IMR-90 (cell line): ENCODE measurements at regions not wholly inside any gene's neighbourhood (a gene's known extent, or its start where the extent isn't known, plus 50 kb on each side); places are given as distances from the start of the nearest gene placed in this dataset.

Source experiments
- CEBPB ChIP-seq: IDR thresholded peaks from 2 replicates; pipeline ENCODE4 v1.6.1; 2012; ENCODE audit warnings: low read depth, low read length, improper control_type of control experiment
- FOS ChIP-seq: fragments of 150-350 bp; IDR thresholded peaks from 2 replicates; pipeline ENCODE4 v1.6.1; 2016; ENCODE audit warnings: low read depth, low read length
- MAFK ChIP-seq: IDR thresholded peaks from 2 replicates; pipeline ENCODE4 v1.6.1; 2012; ENCODE audit warnings: low read depth, low read length, improper control_type of control experiment
- MXI1 ChIP-seq: IDR thresholded peaks from 2 replicates; pipeline ENCODE4 v1.6.1; 2012; ENCODE audit warnings: low read depth, mild to moderate bottlenecking, low read length, moderate library complexity, borderline replicate concordance
- NFE2L2 ChIP-seq: fragments of 150-350 bp; IDR thresholded peaks from 2 replicates; pipeline ENCODE4 v1.6.1; 2016; ENCODE audit warnings: low read depth, mild to moderate bottlenecking, low read length
- POLR2A ChIP-seq: IDR thresholded peaks from 2 replicates; pipeline ENCODE4 v1.6.1; 2012; ENCODE audit warnings: mild to moderate bottlenecking, low read depth, low read length
- RAD21 ChIP-seq: IDR thresholded peaks from 2 replicates; pipeline ENCODE4 v1.6.1; 2012; ENCODE audit warnings: low read length, improper control_type of control experiment
- RFX5 ChIP-seq: IDR thresholded peaks from 2 replicates; pipeline ENCODE4 v1.8.0; 2012; ENCODE audit warnings: low read depth, mild to moderate bottlenecking, low read length, moderate library complexity
- SMC3 ChIP-seq: fragments of 150-350 bp; IDR thresholded peaks from 2 replicates; pipeline ENCODE4 v1.6.1; 2016; ENCODE audit warnings: low read depth, mild to moderate bottlenecking, antibody characterized with exemption, low read length, moderate library complexity
- TF ChIP-seq, protein P1 (sequence below): conservative IDR thresholded peaks from 2 replicates; pipeline ENCODE4 v1.5.1; 2012; ENCODE audit warnings: mild to moderate bottlenecking, low read depth, low read length, improper control_type of control experiment
- TF ChIP-seq, protein P2 (sequence below): fragments of 150-350 bp; IDR thresholded peaks from 2 replicates; pipeline ENCODE4 v1.6.1; 2017; ENCODE audit warnings: mild to moderate bottlenecking, antibody characterized with exemption, low read length, low read depth

DNA sequence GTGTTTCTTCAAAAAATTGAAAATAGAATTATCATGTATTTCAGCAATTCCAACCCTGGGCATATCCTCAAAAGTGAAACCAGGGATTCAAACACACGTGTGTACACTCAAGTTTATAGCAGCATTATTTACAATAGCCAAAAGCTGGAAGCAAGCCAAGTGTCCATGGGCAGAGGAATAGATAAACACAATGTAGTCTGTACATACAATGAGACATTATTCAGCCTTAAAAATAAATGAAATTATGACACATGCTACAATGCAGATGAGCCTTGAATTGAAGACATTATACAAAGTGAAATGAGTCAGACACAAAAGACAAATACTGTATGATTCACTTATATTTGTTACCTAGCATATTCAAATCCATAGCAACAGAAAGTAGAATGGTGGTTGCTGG is 853.4 kb downstream of the STIM2 start:
- TF ChIP-seq CEBPB, result no peak
- no peak for TF ChIP-seq MAFK
- TF ChIP-seq RAD21, result no peak
- TF ChIP-seq, protein P1, sequence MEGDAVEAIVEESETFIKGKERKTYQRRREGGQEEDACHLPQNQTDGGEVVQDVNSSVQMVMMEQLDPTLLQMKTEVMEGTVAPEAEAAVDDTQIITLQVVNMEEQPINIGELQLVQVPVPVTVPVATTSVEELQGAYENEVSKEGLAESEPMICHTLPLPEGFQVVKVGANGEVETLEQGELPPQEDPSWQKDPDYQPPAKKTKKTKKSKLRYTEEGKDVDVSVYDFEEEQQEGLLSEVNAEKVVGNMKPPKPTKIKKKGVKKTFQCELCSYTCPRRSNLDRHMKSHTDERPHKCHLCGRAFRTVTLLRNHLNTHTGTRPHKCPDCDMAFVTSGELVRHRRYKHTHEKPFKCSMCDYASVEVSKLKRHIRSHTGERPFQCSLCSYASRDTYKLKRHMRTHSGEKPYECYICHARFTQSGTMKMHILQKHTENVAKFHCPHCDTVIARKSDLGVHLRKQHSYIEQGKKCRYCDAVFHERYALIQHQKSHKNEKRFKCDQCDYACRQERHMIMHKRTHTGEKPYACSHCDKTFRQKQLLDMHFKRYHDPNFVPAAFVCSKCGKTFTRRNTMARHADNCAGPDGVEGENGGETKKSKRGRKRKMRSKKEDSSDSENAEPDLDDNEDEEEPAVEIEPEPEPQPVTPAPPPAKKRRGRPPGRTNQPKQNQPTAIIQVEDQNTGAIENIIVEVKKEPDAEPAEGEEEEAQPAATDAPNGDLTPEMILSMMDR, result no peak
- no peak for TF ChIP-seq POLR2A
- TF ChIP-seq MXI1, result no peak
- no peak for TF ChIP-seq RFX5
- TF ChIP-seq, protein P2, sequence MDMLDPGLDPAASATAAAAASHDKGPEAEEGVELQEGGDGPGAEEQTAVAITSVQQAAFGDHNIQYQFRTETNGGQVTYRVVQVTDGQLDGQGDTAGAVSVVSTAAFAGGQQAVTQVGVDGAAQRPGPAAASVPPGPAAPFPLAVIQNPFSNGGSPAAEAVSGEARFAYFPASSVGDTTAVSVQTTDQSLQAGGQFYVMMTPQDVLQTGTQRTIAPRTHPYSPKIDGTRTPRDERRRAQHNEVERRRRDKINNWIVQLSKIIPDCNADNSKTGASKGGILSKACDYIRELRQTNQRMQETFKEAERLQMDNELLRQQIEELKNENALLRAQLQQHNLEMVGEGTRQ, result no peak
- TF ChIP-seq FOS, result no peak
- no peak for TF ChIP-seq SMC3
- no peak for TF ChIP-seq NFE2L2
